PC-3 (cell line): ENCODE measurements at regions not wholly inside any gene's neighbourhood (a gene's known extent, or its start where the extent isn't known, plus 50 kb on each side); places are given as distances from the start of the nearest gene placed in this dataset.

Experiments used
- ATAC-seq: fragments of 200-7000 bp; cut with Tn5 transposase; 2 replicates; pipeline ENCODE4 v1.9.1; 2020; ENCODE audit warnings: mild to moderate bottlenecking, moderate library complexity
- BruUV-seq: library from RNA; stranded (reverse); fragments of 400-500 nt; replicated peaks from 2 replicates; lab custom pipeline; 2021; lab: Mats Ljungman, UMichigan
- CTCF ChIA-PET: fragments of 300-600 bp; sonication (Branson Sonifier 250); formaldehyde crosslinking; loops from one replicate; lab custom pipeline; 2022; ENCODE audit warnings: antibody characterized with exemption; lab: Charles Lee
- POLR2A ChIA-PET: fragments of 300-600 bp; sonication (Branson Sonifier 250); formaldehyde crosslinking; loops from one replicate; lab custom pipeline; 2022; ENCODE audit warnings: antibody characterized with exemption; ENCODE audit not compliant: unreplicated experiment; lab: Charles Lee
- DNase-seq: peaks from one replicate; pipeline ENCODE4 v3.0.0-alpha.2; 2015
- H2AFZ ChIP-seq: fragments of 300-600 bp; sonication (generic); 2 replicates; pipeline ENCODE4 v1.6.0; 2016; ENCODE audit warnings: antibody characterized with exemption, low read length
- H3F3A ChIP-seq: fragments of 300-600 bp; sonication (generic); one replicate; pipeline ENCODE4 v1.6.0; 2017; ENCODE audit warnings: antibody characterized with exemption, low read length, control low read depth, mild to moderate bottlenecking; ENCODE audit not compliant: unreplicated experiment
- H3K27ac ChIP-seq: fragments of 300-600 bp; sonication (generic); 2 replicates; pipeline ENCODE4 v1.5.1; 2016; ENCODE audit warnings: mild to moderate bottlenecking, low read length
- H3K27me3 ChIP-seq: fragments of 300-600 bp; sonication (generic); 2 replicates; pipeline ENCODE4 v1.6.1; 2016; ENCODE audit warnings: low read length, mixed read lengths
- H3K36me3 ChIP-seq: fragments of 300-600 bp; sonication (generic); 2 replicates; pipeline ENCODE4 v1.6.1; 2016; ENCODE audit warnings: low read depth, mixed run types, low read length, mixed read lengths
- H3K4me1 ChIP-seq: fragments of 300-600 bp; sonication (generic); 2 replicates; pipeline ENCODE4 v1.5.1; 2016; ENCODE audit warnings: low read length; ENCODE audit not compliant: insufficient read depth
- H3K4me2 ChIP-seq: fragments of 300-600 bp; sonication (generic); 2 replicates; pipeline ENCODE4 v1.6.0; 2016; ENCODE audit warnings: low read length
- H3K4me3 ChIP-seq: fragments of 300-600 bp; sonication (generic); 2 replicates; pipeline ENCODE4 v1.5.1; 2016; ENCODE audit warnings: mild to moderate bottlenecking, low read length, mixed read lengths
- H3K79me2 ChIP-seq: fragments of 300-600 bp; sonication (generic); 2 replicates; pipeline ENCODE4 v1.6.1; 2017; ENCODE audit warnings: low read length, mixed read lengths
- H3K9ac ChIP-seq: fragments of 300-600 bp; sonication (generic); 2 replicates; pipeline ENCODE4 v1.6.0; 2016; ENCODE audit warnings: mild to moderate bottlenecking, low read length
- H3K9me2 ChIP-seq: fragments of 300-600 bp; sonication (generic); replicated peaks from 2 replicates; pipeline ENCODE4 v1.6.1; 2016; ENCODE audit warnings: mixed run types, low read length, mixed read lengths
- H3K9me3 ChIP-seq: fragments of 300-600 bp; sonication (generic); 2 replicates; pipeline ENCODE4 v1.6.1; 2016; ENCODE audit warnings: low read length, mixed read lengths
- H4K20me1 ChIP-seq: fragments of 300-600 bp; sonication (generic); 2 replicates; pipeline ENCODE4 v1.6.1; 2016; ENCODE audit warnings: low read length, mixed read lengths
- CTCF ChIP-seq: fragments of 300-600 bp; sonication (generic); conservative IDR thresholded peaks from 2 replicates; pipeline ENCODE4 v1.5.1; 2017; ENCODE audit warnings: antibody characterized with exemption, low read depth, mild to moderate bottlenecking, low read length
- EZH2 ChIP-seq: fragments of 300-600 bp; sonication (generic); IDR thresholded peaks from one replicate; pipeline ENCODE4 v1.6.1; 2017; ENCODE audit warnings: antibody characterized with exemption, mild to moderate bottlenecking, low read length; ENCODE audit not compliant: unreplicated experiment
- EZH2phosphoT487 ChIP-seq: fragments of 300-600 bp; sonication (generic); IDR thresholded peaks from 2 replicates; pipeline ENCODE4 v1.6.1; 2018; ENCODE audit warnings: mild to moderate bottlenecking, antibody characterized with exemption, low read length, borderline replicate concordance
- intact Hi-C: fragments of 100-400 bp; cut with micrococcal nuclease; formaldehyde crosslinking; loops from 2 replicates; pipeline ENCODE4 v1.9.0; 2023

GRCh38 chr22:34976886-34977285 is 89.1 kb upstream of the ISX start:
- H3K9me3 ChIP-seq: no peaks in the 10 kb centered on the region
- ChIA-PET POLR2A (no interaction called here), CTCF (no interaction called here)
- no peaks in the 10 kb centered on the region for H3K36me3 ChIP-seq
- H4K20me1 ChIP-seq: no peaks in the 10 kb centered on the region
- H3K4me3 ChIP-seq: no peak overlapping the region
- H3K79me2 ChIP-seq: no peaks in the 10 kb centered on the region
- ATAC-seq (no peak), DNase-seq (no peak)
- no peak overlapping the region for H3K9ac ChIP-seq
- BruUV-seq: no TSS peak
- no peak overlapping the region for H2AFZ ChIP-seq
- no peaks in the 10 kb centered on the region for H3K27me3 ChIP-seq
- no peaks in the 10 kb centered on the region for H3K9me2 ChIP-seq
- no peaks in the 10 kb centered on the region for H3K4me1 ChIP-seq
- no peak for TF ChIP-seq EZH2
- TF ChIP-seq EZH2phosphoT487: no peak
- no peak for TF ChIP-seq CTCF
- intact Hi-C loops: no loop called here
- H3K27ac ChIP-seq: no peak overlapping the region
- no peaks in the 10 kb centered on the region for H3F3A ChIP-seq
- no peak overlapping the region for H3K4me2 ChIP-seq

GRCh38 chr22:34986523-34986922 is 79.4 kb upstream of the ISX start:
- H3K27ac ChIP-seq: no peak overlapping the region
- no peaks in the 10 kb centered on the region for H3K36me3 ChIP-seq
- H3K79me2 ChIP-seq: no peaks in the 10 kb centered on the region
- TF ChIP-seq CTCF (no peak), EZH2phosphoT487 (no peak), EZH2 (no peak)
- no peaks in the 10 kb centered on the region for H4K20me1 ChIP-seq
- no peaks in the 10 kb centered on the region for H3F3A ChIP-seq
- H3K9me3 ChIP-seq: peaks cover 9% of the 10 kb centered on the region
- DNase-seq: no peak
- no peaks in the 10 kb centered on the region for H3K27me3 ChIP-seq
- H2AFZ ChIP-seq: no peak overlapping the region
- no peak overlapping the region for H3K4me3 ChIP-seq
- no TSS peak for BruUV-seq
- no peaks in the 10 kb centered on the region for H3K4me1 ChIP-seq
- ChIA-PET POLR2A (no interaction called here), CTCF (no interaction called here)
- no peaks in the 10 kb centered on the region for H3K9me2 ChIP-seq
- intact Hi-C loops: no loop called here
- no peak for ATAC-seq
- H3K9ac ChIP-seq: no peak overlapping the region
- H3K4me2 ChIP-seq: no peak overlapping the region

GRCh38 chr22:34992672-34993071 is 73.3 kb upstream of the ISX start:
- no peak for TF ChIP-seq EZH2phosphoT487
- peaks cover 4% of the 10 kb centered on the region; the same call in 1 of the 2 replicates for H3K9me3 ChIP-seq
- ChIA-PET CTCF (no interaction called here), POLR2A (no interaction called here)
- no peaks in the 10 kb centered on the region for H3K79me2 ChIP-seq
- H3K36me3 ChIP-seq: no peaks in the 10 kb centered on the region
- intact Hi-C loops: no loop called here
- no peak for ATAC-seq
- no peak overlapping the region for H2AFZ ChIP-seq
- H3K9me2 ChIP-seq: no peaks in the 10 kb centered on the region
- H3F3A ChIP-seq: no peaks in the 10 kb centered on the region
- no TSS peak for BruUV-seq
- H3K4me3 ChIP-seq: no peak overlapping the region
- H4K20me1 ChIP-seq: no peaks in the 10 kb centered on the region
- H3K4me1 ChIP-seq: no peaks in the 10 kb centered on the region
- H3K27ac ChIP-seq: no peak overlapping the region
- H3K27me3 ChIP-seq: no peaks in the 10 kb centered on the region
- DNase-seq: no peak
- H3K9ac ChIP-seq: no peak overlapping the region
- no peak overlapping the region for H3K4me2 ChIP-seq
